Fibroblast of mammary gland (primary cell): ENCODE measurements at regions not wholly inside any gene's neighbourhood (a gene's known extent, or its start where the extent isn't known, plus 50 kb on each side); places are given as distances from the start of the nearest gene placed in this dataset.

Experiments used
- DNase-seq: peaks from one replicate; pipeline ENCODE4 v3.0.0-alpha.2; 2010; ENCODE audit warnings: low read depth
- H3K4me3 ChIP-seq: 2 replicates; pipeline ENCODE4 v1.5.1; 2011; ENCODE audit warnings: low read depth, mild to moderate bottlenecking, low read length, moderate library complexity; ENCODE audit not compliant: control insufficient read depth
- TF ChIP-seq, protein P1 (sequence below): conservative IDR thresholded peaks from 2 replicates; pipeline ENCODE4 v1.5.1; 2011; ENCODE audit warnings: low read depth, low read length, inconsistent platforms; ENCODE audit not compliant: control insufficient read depth, insufficient read depth

- TF ChIP-seq, protein P1, sequence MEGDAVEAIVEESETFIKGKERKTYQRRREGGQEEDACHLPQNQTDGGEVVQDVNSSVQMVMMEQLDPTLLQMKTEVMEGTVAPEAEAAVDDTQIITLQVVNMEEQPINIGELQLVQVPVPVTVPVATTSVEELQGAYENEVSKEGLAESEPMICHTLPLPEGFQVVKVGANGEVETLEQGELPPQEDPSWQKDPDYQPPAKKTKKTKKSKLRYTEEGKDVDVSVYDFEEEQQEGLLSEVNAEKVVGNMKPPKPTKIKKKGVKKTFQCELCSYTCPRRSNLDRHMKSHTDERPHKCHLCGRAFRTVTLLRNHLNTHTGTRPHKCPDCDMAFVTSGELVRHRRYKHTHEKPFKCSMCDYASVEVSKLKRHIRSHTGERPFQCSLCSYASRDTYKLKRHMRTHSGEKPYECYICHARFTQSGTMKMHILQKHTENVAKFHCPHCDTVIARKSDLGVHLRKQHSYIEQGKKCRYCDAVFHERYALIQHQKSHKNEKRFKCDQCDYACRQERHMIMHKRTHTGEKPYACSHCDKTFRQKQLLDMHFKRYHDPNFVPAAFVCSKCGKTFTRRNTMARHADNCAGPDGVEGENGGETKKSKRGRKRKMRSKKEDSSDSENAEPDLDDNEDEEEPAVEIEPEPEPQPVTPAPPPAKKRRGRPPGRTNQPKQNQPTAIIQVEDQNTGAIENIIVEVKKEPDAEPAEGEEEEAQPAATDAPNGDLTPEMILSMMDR: no peak
- no peak for DNase-seq
- H3K4me3 ChIP-seq: no peak overlapping the region
Observed at GRCh38 chr9:26567976-26568375, 324.6 kb downstream of the CAAP1 start.

DNA sequence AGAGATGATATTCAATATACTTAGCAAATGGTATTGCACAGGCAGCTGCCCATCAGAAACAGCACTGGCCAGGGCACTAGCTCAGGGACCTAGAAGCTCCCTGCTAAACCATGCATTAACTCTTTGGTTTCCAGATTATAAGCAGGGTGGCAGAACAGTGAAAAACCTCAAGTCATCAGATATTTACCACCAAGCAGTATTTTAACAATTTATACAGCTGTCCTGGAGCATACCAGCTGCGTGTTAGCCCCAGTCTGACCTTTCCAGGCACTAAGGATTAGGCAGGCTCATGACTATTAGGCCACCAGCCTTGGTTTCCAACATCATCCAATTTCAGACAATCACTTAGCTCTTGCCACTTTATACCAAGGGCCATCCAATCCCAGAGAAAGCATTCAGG lies 326.5 kb downstream of the CAAP1 start:
- DNase-seq: no peak
- TF ChIP-seq, protein P1: no peak
- H3K4me3 ChIP-seq: no peak overlapping the region

DNA sequence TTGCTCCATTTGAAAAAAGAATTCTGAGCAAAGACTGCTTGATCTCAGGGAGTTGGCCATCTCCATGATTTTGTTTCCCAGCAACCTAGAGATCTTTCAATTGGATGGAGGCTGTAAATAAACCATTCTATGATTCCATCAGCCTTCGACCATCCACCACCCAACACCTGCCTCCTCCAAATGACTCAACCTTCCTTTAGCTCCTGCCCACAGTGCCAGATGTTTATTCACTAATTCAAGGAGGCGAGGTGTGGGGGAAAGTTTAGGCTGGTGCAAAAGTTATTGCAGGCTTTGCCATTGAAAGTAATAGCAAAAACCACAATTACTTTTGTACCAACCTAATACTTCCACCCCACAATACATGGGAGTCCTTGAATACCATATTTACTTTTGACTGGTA lies 327.5 kb downstream of the CAAP1 start:
- TF ChIP-seq, protein P1: no peak
- no peak overlapping the region for H3K4me3 ChIP-seq
- no peak for DNase-seq

DNA sequence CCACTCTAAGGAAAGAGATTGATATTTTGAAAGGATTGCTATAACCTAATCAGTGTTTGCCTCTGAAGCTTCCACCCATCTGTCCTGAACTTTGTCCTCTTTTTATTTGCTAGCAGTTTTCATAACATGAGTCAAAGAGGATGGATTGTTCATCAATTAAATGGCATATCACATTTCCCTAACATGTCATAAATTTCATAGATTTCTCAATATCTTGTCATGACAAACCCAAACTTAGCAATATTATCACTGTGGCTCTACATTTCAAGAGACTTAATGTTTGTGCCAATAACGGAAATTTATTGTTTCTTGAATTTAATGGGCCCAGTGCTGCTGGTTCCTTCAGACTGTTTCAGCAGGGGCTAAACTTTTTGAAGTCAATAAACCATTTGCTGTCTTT lies 330.3 kb downstream of the CAAP1 start:
- TF ChIP-seq, protein P1: no peak
- DNase-seq: no peak

GRCh38 chr9:26561928-26562327 lies 330.7 kb downstream of the CAAP1 start:
- DNase-seq: no peak
- TF ChIP-seq, protein P1: no peak
- H3K4me3 ChIP-seq: no peak overlapping the region

More for the DNA sequence above, 330.3 kb downstream of the CAAP1 start:
- H3K4me3 ChIP-seq: no peak overlapping the region

DNA sequence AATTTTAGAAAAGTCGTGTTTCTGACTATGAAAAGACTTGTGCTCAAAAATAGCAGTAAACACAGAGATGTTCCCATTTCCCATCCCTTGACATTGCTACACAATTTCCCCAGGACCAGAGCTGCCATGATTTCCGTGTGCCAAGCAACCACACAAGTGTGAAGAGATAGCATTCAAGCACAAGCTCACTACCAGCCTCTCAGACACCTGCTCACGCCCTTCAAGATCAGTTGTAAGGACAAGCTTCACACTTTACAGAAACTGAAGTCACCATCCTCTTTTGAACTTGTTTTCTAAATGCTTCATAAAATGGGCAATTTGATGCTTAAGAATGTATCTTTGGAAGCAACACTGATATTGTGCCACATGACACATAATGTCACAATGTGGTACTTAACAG lies 333.1 kb downstream of the CAAP1 start:
- TF ChIP-seq, protein P1: no peak
- DNase-seq: no peak
- no peak overlapping the region for H3K4me3 ChIP-seq

DNA sequence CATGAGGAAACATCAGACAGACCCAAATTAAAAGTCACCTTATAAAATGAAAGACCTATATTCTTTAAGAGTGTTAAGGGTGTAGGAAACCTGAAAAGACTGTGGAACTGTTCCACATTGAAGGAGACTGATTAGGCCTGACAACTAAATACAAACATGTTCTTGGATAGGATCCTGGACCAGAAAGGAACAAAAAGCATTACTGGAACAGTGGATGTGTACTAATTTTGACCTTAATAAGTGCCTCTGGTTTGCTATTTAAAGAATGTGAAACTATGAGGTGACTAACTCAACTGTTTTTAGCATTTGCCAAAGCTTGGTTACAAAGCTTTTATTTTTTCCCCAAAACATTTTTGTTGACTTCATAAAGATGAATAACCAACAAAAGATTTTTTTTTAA lies 340.6 kb downstream of the CAAP1 start:
- no peak overlapping the region for H3K4me3 ChIP-seq
- no peak for DNase-seq
- TF ChIP-seq, protein P1: no peak
